ENCODE measurements at regions not wholly inside any gene's neighbourhood (a gene's known extent, or its start where the extent isn't known, plus 50 kb on each side); places are given as distances from the start of the nearest gene placed in this dataset.
"Not testable (repeated sequence)": the region's sequence is repeated elsewhere in the genome, so short reads cannot be mapped to it uniquely, and the experiment has no call there.

DNA sequence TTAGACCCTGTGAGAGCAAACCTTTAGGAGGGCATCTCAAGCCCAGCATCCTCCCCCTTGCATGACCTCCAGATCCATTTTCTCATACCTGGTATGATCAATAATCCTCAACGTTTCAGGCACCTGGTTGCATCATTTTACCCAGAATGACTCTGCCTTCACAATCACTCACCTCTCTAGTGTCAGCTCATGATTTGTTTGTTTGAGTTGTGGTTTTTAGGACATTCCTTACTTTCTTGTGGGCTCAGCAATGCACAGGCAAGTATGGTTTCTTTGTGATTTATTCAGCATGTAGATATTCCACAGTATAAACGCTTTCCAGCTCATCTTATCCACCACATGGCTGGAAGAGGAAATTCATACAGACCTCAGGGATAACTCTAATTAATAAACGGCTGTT, 93.6 kb upstream of the CPEB2 start:
- in situ Hi-C loops (cut with HindIII; ENCODE audit: low pct_unique_long_range_greater_than_20kb, low sequenced_read_pairs) = no loop called here
- no peak for DNase-seq (ENCODE audit: low read depth, low spot score)

DNA sequence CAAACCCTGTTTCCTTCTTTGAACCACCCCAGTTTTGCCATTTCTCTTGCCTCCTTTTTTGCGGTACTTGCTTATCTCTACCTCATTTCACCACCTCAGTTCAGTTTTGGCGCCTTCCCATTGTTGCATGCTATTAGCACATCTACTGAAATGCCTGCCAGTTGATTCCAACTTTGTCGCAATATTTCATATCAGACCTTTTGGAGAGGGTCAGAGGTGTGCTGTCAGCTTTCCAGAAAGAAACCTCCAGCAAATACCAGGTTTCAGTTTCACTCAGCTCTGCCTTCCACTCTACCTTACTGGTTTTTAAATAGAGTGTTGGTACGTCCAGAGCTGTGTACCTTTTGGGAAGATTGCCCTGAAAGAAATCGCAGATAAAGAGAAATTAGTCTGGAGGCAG, 91.9 kb upstream of the CPEB2 start:
- in situ Hi-C loops (cut with HindIII; ENCODE audit: low pct_unique_long_range_greater_than_20kb, low sequenced_read_pairs) = no loop called here
- no peak for DNase-seq (ENCODE audit: low read depth, low spot score)

DNA sequence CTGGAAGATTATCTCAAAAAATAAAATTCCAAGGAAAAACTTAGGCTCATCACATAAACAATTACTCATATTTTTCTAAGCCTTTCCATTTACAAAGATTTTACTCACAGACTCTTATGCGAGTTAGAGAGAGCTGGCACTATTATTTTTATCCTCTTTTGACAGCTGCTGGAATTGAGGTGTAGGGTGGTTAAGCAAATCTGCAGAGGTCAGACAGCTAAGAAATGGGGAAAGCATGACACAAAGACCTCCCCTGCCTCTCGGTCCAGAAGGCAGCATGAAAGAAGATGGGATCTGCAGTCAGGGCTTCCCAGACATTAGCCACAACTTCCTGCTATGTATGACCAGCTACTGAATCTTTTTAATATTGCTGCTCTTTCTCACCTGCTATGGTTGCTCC, 89.9 kb upstream of the CPEB2 start:
- DNase-seq (ENCODE audit: low read depth, low spot score) = no peak
- in situ Hi-C loops (cut with HindIII; ENCODE audit: low pct_unique_long_range_greater_than_20kb, low sequenced_read_pairs) = no loop called here

DNA sequence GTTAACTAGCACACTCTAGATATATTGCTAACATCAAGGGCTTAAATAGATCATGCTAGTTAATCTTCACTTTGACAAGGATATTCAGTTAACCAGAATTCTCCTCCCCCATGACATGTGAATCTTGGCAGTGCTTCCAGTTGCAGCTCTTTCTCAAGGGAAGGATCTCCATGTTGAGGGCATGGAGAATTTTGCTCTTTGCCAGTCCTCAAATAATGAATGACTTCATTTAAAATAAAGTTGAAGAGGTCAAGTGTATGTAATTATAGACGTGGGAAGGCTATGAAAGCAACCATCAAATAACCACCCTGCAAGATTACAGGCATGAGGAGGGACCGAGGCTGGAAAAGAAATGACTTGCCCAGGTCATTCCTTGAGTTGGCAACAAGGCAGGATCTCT, 87.3 kb upstream of the CPEB2 start:
- peak; percentile 4 for DNase-seq (ENCODE audit: low read depth, low spot score)
- in situ Hi-C loops (cut with HindIII; ENCODE audit: low pct_unique_long_range_greater_than_20kb, low sequenced_read_pairs) = no loop called here

DNA sequence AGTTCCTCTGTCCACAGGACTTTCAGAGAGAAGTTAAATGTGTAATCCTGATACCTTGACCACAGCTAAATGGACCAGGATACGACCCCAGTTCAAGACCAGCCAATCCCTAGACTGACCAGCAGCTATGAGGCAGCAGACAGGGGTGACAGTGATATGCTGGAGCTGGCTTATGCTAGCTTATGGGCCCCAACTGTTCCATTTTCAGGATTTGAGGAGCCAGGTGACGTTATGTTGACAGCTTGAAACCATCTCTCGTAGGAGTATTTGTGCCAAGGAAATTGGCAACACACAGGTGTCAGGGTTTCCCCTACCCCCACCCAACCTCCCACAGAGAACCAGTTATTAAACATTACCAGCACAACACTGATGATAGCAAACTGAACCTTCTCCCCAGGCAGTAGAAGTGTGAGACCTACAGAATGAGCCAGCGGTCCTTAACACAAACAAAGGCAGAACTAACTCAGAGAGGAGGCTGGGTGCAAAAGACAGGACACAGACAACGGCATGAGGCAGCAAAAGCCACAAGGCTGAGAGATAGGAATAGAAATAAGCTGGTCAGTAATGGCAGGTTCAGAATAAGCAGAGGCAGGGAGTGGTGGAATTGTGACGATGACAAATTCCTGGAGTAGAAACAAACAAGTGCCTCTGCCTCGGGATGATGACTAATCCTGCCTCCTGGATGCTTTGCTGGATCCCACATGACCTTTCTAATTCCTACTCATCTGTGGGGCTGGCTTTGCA, 85.6 kb upstream of the CPEB2 start:
- DNase-seq (ENCODE audit: low read depth, low spot score) = peak; percentile 85
- in situ Hi-C loops (cut with HindIII; ENCODE audit: low pct_unique_long_range_greater_than_20kb, low sequenced_read_pairs) = no loop called here

DNA sequence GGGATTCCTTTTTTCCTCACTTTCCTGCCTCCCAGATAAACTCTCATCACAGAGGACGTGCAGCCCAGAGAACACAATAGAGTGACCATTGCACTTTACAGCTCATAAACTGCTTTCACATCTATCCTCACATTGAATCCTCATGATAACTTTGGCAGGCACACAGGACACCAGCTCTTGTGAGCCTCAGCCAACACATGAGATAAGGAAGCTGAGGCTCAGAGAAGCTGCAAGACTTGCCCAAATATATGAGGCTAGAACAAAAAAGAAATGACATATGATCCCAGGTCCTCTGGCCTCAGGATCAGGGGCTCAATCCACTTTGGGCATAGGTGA, 85.0 kb upstream of the CPEB2 start:
- no peak for DNase-seq (ENCODE audit: low read depth, low spot score)
- in situ Hi-C loops (cut with HindIII; ENCODE audit: low pct_unique_long_range_greater_than_20kb, low sequenced_read_pairs) = no loop called here

DNA sequence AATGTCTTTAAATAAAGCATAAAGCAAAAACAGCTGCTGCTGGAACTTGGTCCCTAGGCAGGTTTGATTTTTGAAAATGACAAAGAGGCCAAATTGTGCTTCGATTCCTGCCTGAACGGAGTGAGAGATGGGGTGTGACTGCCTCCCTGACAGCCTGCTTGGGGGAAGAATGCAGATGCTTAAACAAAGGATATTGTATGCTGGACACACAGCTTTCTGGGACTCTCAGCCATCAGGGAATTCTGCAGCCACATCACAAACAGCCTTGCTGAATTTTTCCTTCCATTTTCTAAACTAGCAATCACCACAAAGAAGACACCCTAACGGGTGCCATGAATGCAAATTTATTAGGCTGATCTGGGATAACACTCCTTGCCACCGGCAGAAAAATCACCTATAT, 83.9 kb upstream of the CPEB2 start:
- in situ Hi-C loops (cut with HindIII; ENCODE audit: low pct_unique_long_range_greater_than_20kb, low sequenced_read_pairs) = no loop called here
- peak; percentile 38 for DNase-seq (ENCODE audit: low read depth, low spot score)

DNA sequence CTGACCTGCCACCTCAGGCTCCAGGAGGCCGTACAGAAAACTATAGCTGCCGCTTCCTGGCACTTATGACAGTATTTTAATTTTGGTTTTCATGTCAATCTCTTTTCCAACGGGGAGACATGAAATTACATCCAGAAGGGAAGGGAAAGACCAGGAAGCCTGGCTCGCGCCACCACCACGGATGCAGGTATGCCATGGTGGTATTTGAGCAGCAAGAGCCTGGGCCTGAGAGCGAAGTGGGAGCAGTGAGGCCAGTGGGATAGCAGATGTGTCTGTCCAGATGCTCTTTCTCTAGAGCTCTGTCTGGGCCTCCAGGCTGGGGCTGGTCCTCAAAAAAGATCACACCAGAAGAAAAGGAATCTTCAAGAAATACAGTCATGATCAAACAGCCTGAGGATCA, 82.5 kb upstream of the CPEB2 start:
- in situ Hi-C loops (cut with HindIII; ENCODE audit: low pct_unique_long_range_greater_than_20kb, low sequenced_read_pairs) = no loop called here
- no peak for DNase-seq (ENCODE audit: low read depth, low spot score)

DNA sequence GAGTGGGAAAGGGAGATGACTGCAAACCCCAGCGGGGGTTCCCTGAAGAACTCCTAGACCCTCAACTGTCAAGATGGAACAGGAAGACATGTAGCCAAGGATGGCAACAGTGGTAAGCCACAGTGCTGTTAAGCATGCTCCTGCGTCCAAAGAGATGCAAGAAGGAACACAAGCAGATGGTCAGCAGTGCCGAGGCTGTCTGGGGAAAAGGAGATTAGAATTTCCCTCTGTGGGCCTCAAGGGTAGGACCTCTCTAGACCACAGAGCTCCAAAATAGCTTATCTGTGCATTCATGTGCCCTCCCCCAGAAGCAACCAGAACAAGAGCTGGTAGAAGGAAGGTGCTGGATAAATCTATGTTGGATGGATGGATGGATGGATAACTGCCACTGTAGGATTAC, 82.0 kb upstream of the CPEB2 start:
- in situ Hi-C loops (cut with HindIII; ENCODE audit: low pct_unique_long_range_greater_than_20kb, low sequenced_read_pairs) = no loop called here
- no peak for DNase-seq (ENCODE audit: low read depth, low spot score)

DNA sequence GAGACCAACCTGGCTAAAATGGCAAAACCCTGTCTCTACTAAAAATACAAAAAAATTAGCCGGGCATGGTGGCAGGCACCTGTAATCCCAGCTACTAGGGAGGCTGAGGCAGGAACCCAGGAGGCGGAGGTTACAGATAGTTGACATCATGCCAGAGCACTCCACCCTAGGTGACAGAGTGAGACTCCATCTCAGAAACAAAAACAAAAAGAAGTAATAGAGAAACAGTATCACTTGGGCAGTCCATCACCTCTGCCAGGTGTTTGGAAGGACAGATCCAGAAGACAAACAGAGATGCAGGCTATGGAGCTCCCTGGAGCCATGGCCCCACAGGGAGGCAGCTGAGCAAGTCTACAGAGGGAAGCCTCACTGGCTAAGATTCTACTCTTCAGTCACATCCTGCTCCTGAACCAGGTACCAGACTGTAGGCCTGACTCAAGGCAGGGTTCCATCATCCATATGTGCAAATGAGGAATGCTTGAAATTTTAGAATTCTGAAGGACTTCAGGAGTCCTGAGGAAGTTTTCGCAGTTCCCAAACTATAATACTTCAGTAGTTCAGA, 81.4 kb upstream of the CPEB2 start:
- DNase-seq (ENCODE audit: low read depth, low spot score) = no peak
- in situ Hi-C loops (cut with HindIII; ENCODE audit: low pct_unique_long_range_greater_than_20kb, low sequenced_read_pairs) = no loop called here

DNA sequence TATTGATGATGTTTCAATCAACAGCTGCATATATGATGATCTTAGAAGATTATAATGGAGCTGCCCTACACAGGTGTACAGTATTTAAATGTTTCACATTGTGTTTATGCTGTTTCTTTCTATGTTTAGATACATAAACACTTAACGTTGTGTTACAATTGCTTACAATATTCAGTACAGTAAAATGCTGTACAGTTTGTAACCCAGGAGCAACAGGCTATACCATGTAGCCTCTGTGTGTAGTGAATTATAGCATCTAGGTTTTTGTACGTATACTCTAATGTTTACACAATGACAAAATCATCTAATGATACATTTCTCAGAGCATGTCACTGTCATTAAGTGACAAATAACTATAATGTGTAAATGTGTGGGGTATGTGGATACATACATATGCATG, 80.5 kb upstream of the CPEB2 start:
- in situ Hi-C loops (cut with HindIII; ENCODE audit: low pct_unique_long_range_greater_than_20kb, low sequenced_read_pairs); DNase-seq (ENCODE audit: low read depth, low spot score): not testable (repeated sequence)

DNA sequence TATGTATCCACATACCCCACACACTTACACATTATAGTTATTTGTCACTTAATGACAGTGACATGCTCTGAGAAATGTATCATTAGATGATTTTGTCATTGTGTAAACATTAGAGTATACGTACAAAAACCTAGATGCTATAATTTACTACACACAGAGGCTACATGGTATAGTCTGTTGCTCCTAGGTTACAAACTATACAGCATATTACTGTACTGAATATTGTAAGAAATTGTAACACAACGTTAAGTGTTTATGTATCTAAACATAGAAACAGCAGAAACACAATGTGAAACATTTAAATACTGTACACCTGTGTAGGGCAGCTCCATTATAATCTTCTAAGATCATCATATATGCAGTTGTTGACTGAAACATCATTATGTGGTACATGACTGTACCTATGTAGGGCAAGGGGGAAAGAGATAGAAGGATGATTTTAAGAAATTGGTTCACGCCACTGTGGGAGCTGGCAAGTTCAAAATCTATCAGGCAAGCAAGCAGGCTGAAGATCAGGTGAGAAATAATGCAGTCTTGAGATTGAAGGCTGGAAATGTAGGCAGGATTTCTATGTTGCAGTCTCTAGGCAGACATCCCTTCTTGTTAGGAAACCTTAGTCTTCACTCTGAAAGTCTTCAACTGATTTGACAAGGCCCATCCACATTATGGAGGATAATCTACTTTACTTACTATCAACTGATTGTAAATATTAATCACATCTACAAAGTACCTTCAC, 78.0 kb upstream of the CPEB2 start:
- in situ Hi-C loops (cut with HindIII; ENCODE audit: low pct_unique_long_range_greater_than_20kb, low sequenced_read_pairs) = no loop called here
- no peak for DNase-seq (ENCODE audit: low read depth, low spot score)

DNA sequence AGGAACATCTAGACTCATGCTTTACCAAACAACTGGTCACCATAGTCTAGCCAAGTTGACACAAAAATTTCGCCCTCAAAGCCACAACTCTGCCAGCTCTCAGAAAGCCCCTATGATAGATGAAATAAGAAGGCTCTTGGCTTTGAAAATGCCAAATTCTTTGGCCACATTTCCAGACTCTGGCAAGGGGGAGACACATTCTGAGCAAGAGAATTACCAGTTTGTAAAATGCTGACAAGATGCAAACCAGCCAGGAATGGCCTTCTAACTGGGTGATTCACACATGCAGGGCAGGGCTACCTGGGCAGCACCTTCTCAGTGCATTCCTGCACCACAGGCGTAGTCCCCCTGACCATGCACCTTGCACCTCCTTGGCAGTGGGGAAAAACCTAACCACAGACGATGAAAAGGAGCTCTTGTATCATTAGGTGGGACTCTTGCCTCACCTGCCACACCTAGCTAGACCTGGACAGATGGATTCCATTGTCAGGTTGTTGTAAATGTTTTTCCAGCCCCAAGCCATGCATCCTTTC, 77.4 kb upstream of the CPEB2 start:
- peak; percentile 5 for DNase-seq (ENCODE audit: low read depth, low spot score)
- in situ Hi-C loops (cut with HindIII; ENCODE audit: low pct_unique_long_range_greater_than_20kb, low sequenced_read_pairs) = no loop called here

DNA sequence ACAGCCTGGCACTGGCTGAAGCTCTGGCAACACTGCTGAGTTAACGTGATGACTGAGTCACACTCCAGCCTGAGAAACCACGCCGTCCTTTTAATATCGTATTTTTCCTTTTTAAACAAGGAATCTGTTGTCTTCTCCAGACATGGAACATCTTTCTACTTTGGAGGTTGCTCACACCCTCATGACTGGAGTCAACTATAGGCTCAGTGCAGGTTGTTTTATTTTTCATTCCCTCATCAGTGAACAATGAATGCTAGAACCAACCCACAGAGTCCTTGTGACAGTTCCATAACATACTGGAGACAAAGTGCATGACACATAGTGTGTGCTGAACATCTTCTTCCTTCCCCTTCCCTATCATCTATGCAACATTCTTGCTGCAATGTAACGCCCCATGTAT, 76.8 kb upstream of the CPEB2 start:
- in situ Hi-C loops (cut with HindIII; ENCODE audit: low pct_unique_long_range_greater_than_20kb, low sequenced_read_pairs) = no loop called here
- DNase-seq (ENCODE audit: low read depth, low spot score) = peak; percentile 87

DNA sequence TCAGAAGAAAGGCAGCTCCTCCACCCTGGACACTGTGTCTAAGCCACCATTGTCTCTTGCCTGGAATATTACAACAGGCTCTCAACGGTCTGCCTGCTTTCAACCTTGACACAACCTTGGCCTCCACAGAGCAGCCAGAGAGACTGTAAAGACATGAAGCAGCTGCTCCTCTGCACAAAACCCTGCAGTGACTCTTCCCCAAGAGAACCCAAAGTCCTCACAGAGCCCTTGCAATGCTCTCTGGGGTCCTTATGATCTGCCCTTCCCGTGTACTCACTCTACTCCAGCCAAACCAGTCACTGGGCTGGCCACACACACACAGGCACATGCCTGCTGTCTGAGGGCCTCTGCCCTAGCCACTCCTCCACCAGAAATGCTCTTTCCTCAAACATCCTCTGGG, 75.9 kb upstream of the CPEB2 start:
- peak; percentile 23 for DNase-seq (ENCODE audit: low read depth, low spot score)
- in situ Hi-C loops (cut with HindIII; ENCODE audit: low pct_unique_long_range_greater_than_20kb, low sequenced_read_pairs) = no loop called here

DNA sequence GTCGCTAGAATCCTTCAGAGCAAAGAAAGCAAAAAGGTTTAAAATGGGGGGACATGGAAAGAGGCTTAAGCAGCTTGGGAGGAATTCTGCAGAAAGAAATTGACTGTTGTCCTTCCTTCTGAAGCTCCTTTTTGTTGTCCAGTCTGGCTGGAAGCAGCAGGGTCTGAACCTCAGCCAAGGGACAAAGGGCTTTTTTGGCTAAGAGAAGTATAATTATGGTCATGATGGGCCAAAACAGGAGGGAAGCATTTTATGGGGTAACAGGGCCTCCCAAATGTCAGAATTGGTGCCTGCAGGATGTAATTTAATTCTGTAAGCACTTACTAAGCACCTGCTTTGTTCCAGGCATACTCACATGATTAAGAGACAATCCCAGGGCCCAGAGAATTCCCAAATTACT, 74.2 kb upstream of the CPEB2 start:
- in situ Hi-C loops (cut with HindIII; ENCODE audit: low pct_unique_long_range_greater_than_20kb, low sequenced_read_pairs) = no loop called here
- DNase-seq (ENCODE audit: low read depth, low spot score) = peak; percentile 55

DNA sequence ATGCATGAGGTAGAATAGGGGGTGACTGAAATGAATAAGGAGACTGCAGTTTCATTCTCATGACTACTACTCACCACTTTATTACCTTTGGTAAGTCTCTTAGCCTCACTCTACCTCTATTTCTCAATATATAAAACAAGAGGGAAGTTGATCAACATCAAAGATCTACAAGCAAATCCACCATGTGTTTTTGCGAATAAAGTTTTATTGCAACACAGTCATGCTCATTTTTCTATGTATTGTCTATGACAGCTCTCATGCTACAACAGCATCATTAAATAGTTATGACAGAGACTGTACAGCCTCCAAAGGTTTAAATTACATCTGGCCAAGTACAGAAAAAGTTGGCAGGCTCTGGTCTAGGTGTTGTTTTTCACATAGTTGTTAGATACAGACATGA, 72.6 kb upstream of the CPEB2 start:
- in situ Hi-C loops (cut with HindIII; ENCODE audit: low pct_unique_long_range_greater_than_20kb, low sequenced_read_pairs) = no loop called here
- DNase-seq (ENCODE audit: low read depth, low spot score) = no peak

DNA sequence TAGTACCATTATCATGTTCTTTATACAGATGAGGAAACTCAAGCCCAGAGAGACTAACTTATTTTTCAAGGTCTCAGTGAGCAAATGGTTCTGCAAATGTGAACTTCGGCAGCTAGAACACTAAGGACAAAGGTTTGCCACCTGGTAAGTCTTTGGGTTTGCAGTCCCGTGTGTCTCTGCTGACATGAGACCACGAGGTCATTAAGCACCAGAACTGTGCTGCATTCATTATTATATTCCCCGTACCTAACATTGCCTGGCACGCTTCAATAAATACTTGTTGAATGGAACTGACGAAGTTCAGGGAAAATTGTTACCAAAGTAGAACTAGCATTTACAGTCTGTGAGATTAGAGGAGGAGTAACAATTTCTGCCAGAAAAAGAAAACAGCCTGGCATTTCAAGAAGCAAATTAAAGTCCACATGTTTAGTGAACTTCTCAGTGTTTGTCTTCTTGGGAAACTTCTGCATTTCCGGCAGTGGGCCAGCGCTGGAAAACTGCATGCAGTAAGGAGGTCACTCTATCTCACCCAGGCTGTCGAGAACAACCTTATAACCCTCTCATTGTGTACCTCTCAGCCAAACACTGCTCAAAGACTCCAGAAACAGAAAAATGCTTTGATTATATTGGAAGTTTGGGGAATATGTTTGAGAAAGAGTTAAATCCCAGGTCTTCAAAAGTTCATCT, 67.4 kb upstream of the CPEB2 start:
- DNase-seq (ENCODE audit: low read depth, low spot score) = no peak
- in situ Hi-C loops (cut with HindIII; ENCODE audit: low pct_unique_long_range_greater_than_20kb, low sequenced_read_pairs) = no loop called here
